Ishikawa (cell line): ENCODE measurements at regions not wholly inside any gene's neighbourhood (a gene's known extent, or its start where the extent isn't known, plus 50 kb on each side); places are given as distances from the start of the nearest gene placed in this dataset.

Source experiments
- EGR1 ChIP-seq: IDR thresholded peaks from 2 replicates; pipeline ENCODE4 v1.6.1; 2012
- MAX ChIP-seq: IDR thresholded peaks from 2 replicates; pipeline ENCODE4 v1.6.1; 2012
- TCF12 ChIP-seq: IDR thresholded peaks from 2 replicates; pipeline ENCODE4 v1.6.1; 2012; ENCODE audit warnings: low read depth
- TEAD4 ChIP-seq: IDR thresholded peaks from 2 replicates; pipeline ENCODE4 v1.6.1; 2012

GRCh38 chr6:142543606-142544005, 241.8 kb downstream of the ADGRG6 start:
- TF ChIP-seq TCF12: no peak
- no peak for TF ChIP-seq MAX
- no peak for TF ChIP-seq EGR1
- no peak for TF ChIP-seq TEAD4
